ENCODE measurements at regions not wholly inside any gene's neighbourhood (a gene's known extent, or its start where the extent isn't known, plus 50 kb on each side); places are given as distances from the start of the nearest gene placed in this dataset.

GRCh38 chr2:219759801-219760200, 132.4 kb downstream of the SLC4A3 start:
- TF ChIP-seq CTCF (IDR thresholded peaks at IDR 0.05 in 4 of 5, conservative IDR thresholded peaks at IDR 0.05 in 1 of 5) (no peak), POLR2A (IDR thresholded peaks at IDR 0.05) (no peak)

All from gastrocnemius medialis (tissue), 4 donors.